SK-N-SH treated with all-trans-retinoic acid at 6 μM for 48 hours (cell line): ENCODE measurements at regions not wholly inside any gene's neighbourhood (a gene's known extent, or its start where the extent isn't known, plus 50 kb on each side); places are given as distances from the start of the nearest gene placed in this dataset.

Experiments used
- ATAC-seq: fragments of 200-7000 bp; cut with Tn5 transposase; 3 replicates; pipeline ENCODE4 v1.9.1; 2020; ENCODE audit warnings: mild to moderate bottlenecking, moderate library complexity
- ARNTL ChIP-seq: fragments of 450-650 bp; formaldehyde crosslinking; IDR thresholded peaks from 2 replicates; pipeline ENCODE4 v1.5.0; 2020; ENCODE audit warnings: low read depth, mild to moderate bottlenecking, moderate library complexity, borderline replicate concordance
- BACH2 ChIP-seq: fragments of 250-450 bp; sonication (Bioruptor Pico); IDR thresholded peaks from 2 replicates; pipeline ENCODE4 v1.9.0; 2021; ENCODE audit warnings: mild to moderate bottlenecking, borderline replicate concordance
- CSDC2 ChIP-seq: fragments of 250-450 bp; sonication (Bioruptor Pico); IDR thresholded peaks from 2 replicates; pipeline ENCODE4 v1.5.0; 2020; ENCODE audit warnings: mild to moderate bottlenecking, moderate library complexity
- ESRRG ChIP-seq: fragments of 250-450 bp; sonication (Bioruptor Pico); IDR thresholded peaks from 2 replicates; pipeline ENCODE4 v1.6.1; 2021; ENCODE audit warnings: mild to moderate bottlenecking
- GLIS3 ChIP-seq: fragments of 250-450 bp; sonication (Bioruptor Pico); IDR thresholded peaks from 2 replicates; pipeline ENCODE4 v1.5.0; 2020; ENCODE audit warnings: mild to moderate bottlenecking, moderate library complexity
- ISL1 ChIP-seq: fragments of 250-450 bp; sonication (Bioruptor Pico); IDR thresholded peaks from 2 replicates; pipeline ENCODE4 v2.1.2; 2022; ENCODE audit warnings: mild to moderate bottlenecking, moderate library complexity
- PPARA ChIP-seq: fragments of 250-450 bp; sonication (Bioruptor Pico); IDR thresholded peaks from 2 replicates; pipeline ENCODE4 v1.5.0; 2020; ENCODE audit warnings: mild to moderate bottlenecking, borderline replicate concordance
- RARB ChIP-seq: fragments of 250-450 bp; sonication (Bioruptor Pico); IDR thresholded peaks from 2 replicates; pipeline ENCODE4 v1.8.0; 2021; ENCODE audit warnings: mild to moderate bottlenecking, moderate library complexity
- SNAI2 ChIP-seq: fragments of 250-450 bp; sonication (Bioruptor Pico); IDR thresholded peaks from 2 replicates; pipeline ENCODE4 v1.5.0; 2020; ENCODE audit warnings: mild to moderate bottlenecking, moderate library complexity
- TCF4 ChIP-seq: fragments of 250-450 bp; sonication (Bioruptor Pico); IDR thresholded peaks from 2 replicates; pipeline ENCODE4 v1.8.0; 2021; ENCODE audit warnings: mild to moderate bottlenecking, moderate library complexity, borderline replicate concordance
- ZC3H10 ChIP-seq: fragments of 250-450 bp; sonication (Bioruptor Pico); IDR thresholded peaks from 2 replicates; pipeline ENCODE4 v1.5.1; 2021; ENCODE audit warnings: mild to moderate bottlenecking, moderate library complexity
- ZFP3 ChIP-seq: fragments of 250-450 bp; sonication (Bioruptor Pico); IDR thresholded peaks from 2 replicates; pipeline ENCODE4 v1.5.0; 2020; ENCODE audit warnings: mild to moderate bottlenecking, moderate library complexity
- ZFP30 ChIP-seq: fragments of 450-650 bp; formaldehyde crosslinking; IDR thresholded peaks from 2 replicates; pipeline ENCODE4 v1.5.0; 2022; ENCODE audit warnings: mild to moderate bottlenecking, moderate library complexity
- ZNF565 ChIP-seq: fragments of 450-650 bp; formaldehyde crosslinking; conservative IDR thresholded peaks from 2 replicates; pipeline ENCODE4 v1.5.0; 2020; ENCODE audit warnings: low read depth, mild to moderate bottlenecking, moderate library complexity
- ZNF70 ChIP-seq: fragments of 450-650 bp; formaldehyde crosslinking; IDR thresholded peaks from 2 replicates; pipeline ENCODE4 v1.5.0; 2020; ENCODE audit warnings: mild to moderate bottlenecking, moderate library complexity
- ZNF8 ChIP-seq: fragments of 450-650 bp; formaldehyde crosslinking; IDR thresholded peaks from 2 replicates; pipeline ENCODE4 v1.5.0; 2020; ENCODE audit warnings: mild to moderate bottlenecking, moderate library complexity
- TF ChIP-seq, protein P1 (sequence below): fragments of 250-450 bp; sonication (Bioruptor Pico); IDR thresholded peaks from 2 replicates; pipeline ENCODE4 v1.8.0; 2021; ENCODE audit warnings: low read depth, mild to moderate bottlenecking, moderate library complexity, borderline replicate concordance
- TF ChIP-seq, protein P2 (sequence below): fragments of 250-450 bp; sonication (Bioruptor Pico); IDR thresholded peaks from 2 replicates; pipeline ENCODE4 v1.5.1; 2021; ENCODE audit warnings: mild to moderate bottlenecking, moderate library complexity
- TF ChIP-seq, protein P3 (sequence below): fragments of 250-450 bp; sonication (Bioruptor Pico); IDR thresholded peaks from 2 replicates; pipeline ENCODE4 v1.5.0; 2020; ENCODE audit warnings: mild to moderate bottlenecking, moderate library complexity
- TF ChIP-seq, protein P4 (sequence below): fragments of 250-450 bp; sonication (Bioruptor Pico); IDR thresholded peaks from 2 replicates; pipeline ENCODE4 v1.5.1; 2020; ENCODE audit warnings: low read depth, mild to moderate bottlenecking, moderate library complexity

DNA sequence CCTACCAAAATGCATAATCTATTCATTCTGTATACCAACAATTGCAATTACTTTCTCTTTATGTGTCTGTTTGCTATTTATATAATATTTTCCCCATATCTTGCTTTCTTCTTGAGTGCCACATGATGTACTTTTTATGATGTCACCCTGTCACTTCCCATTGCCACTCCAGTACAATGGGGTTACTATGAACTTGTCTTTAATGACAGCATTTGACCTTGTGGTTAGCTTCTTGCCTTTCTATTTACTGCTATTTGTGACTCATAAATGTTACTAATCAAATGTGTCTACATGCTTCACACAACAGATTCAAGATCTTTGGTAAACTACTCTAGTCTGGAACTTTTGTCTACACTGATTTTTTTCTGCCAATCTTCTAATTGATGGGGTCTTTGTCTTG lies 486.3 kb downstream of the NR4A2 start:
- no peak for ATAC-seq
- TF ChIP-seq ZC3H10 (CRISPR knock-in tag): no peak
- TF ChIP-seq ESRRG (CRISPR knock-in tag): no peak
- no peak for TF ChIP-seq TCF4 (CRISPR knock-in tag)
- TF ChIP-seq ZFP30 (CRISPR knock-in tag): no peak
- no peak for TF ChIP-seq ZFP3
- no peak for TF ChIP-seq BACH2 (CRISPR knock-in tag)
- TF ChIP-seq, protein P1, sequence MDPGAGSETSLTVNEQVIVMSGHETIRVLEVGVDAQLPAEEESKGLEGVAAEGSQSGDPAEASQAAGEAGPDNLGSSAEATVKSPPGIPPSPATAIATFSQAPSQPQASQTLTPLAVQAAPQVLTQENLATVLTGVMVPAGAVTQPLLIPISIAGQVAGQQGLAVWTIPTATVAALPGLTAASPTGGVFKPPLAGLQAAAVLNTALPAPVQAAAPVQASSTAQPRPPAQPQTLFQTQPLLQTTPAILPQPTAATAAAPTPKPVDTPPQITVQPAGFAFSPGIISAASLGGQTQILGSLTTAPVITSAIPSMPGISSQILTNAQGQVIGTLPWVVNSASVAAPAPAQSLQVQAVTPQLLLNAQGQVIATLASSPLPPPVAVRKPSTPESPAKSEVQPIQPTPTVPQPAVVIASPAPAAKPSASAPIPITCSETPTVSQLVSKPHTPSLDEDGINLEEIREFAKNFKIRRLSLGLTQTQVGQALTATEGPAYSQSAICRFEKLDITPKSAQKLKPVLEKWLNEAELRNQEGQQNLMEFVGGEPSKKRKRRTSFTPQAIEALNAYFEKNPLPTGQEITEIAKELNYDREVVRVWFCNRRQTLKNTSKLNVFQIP (CRISPR knock-in tag): no peak
- TF ChIP-seq PPARA: no peak
- TF ChIP-seq, protein P2, sequence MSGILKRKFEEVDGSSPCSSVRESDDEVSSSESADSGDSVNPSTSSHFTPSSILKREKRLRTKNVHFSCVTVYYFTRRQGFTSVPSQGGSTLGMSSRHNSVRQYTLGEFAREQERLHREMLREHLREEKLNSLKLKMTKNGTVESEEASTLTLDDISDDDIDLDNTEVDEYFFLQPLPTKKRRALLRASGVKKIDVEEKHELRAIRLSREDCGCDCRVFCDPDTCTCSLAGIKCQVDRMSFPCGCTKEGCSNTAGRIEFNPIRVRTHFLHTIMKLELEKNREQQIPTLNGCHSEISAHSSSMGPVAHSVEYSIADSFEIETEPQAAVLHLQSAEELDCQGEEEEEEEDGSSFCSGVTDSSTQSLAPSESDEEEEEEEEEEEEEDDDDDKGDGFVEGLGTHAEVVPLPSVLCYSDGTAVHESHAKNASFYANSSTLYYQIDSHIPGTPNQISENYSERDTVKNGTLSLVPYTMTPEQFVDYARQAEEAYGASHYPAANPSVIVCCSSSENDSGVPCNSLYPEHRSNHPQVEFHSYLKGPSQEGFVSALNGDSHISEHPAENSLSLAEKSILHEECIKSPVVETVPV (CRISPR knock-in tag): no peak
- TF ChIP-seq ZNF8 (CRISPR knock-in tag): no peak
- no peak for TF ChIP-seq RARB (CRISPR knock-in tag)
- no peak for TF ChIP-seq ARNTL (CRISPR knock-in tag)
- TF ChIP-seq GLIS3 (CRISPR knock-in tag): no peak
- TF ChIP-seq, protein P3, sequence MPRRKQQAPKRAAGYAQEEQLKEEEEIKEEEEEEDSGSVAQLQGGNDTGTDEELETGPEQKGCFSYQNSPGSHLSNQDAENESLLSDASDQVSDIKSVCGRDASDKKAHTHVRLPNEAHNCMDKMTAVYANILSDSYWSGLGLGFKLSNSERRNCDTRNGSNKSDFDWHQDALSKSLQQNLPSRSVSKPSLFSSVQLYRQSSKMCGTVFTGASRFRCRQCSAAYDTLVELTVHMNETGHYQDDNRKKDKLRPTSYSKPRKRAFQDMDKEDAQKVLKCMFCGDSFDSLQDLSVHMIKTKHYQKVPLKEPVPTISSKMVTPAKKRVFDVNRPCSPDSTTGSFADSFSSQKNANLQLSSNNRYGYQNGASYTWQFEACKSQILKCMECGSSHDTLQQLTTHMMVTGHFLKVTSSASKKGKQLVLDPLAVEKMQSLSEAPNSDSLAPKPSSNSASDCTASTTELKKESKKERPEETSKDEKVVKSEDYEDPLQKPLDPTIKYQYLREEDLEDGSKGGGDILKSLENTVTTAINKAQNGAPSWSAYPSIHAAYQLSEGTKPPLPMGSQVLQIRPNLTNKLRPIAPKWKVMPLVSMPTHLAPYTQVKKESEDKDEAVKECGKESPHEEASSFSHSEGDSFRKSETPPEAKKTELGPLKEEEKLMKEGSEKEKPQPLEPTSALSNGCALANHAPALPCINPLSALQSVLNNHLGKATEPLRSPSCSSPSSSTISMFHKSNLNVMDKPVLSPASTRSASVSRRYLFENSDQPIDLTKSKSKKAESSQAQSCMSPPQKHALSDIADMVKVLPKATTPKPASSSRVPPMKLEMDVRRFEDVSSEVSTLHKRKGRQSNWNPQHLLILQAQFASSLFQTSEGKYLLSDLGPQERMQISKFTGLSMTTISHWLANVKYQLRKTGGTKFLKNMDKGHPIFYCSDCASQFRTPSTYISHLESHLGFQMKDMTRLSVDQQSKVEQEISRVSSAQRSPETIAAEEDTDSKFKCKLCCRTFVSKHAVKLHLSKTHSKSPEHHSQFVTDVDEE (CRISPR knock-in tag): no peak
- TF ChIP-seq SNAI2 (CRISPR knock-in tag): no peak
- TF ChIP-seq ZNF565 (CRISPR knock-in tag): no peak
- TF ChIP-seq ISL1 (CRISPR knock-in tag): no peak

- no peak for ATAC-seq
- TF ChIP-seq, protein P3 (CRISPR knock-in tag): no peak
- TF ChIP-seq ZNF8 (CRISPR knock-in tag) (no peak), BACH2 (CRISPR knock-in tag) (no peak), ESRRG (CRISPR knock-in tag) (no peak), SNAI2 (CRISPR knock-in tag) (no peak), ARNTL (CRISPR knock-in tag) (no peak), GLIS3 (CRISPR knock-in tag) (no peak), ZNF70 (CRISPR knock-in tag) (no peak), ZC3H10 (CRISPR knock-in tag) (no peak), CSDC2 (CRISPR knock-in tag) (no peak), ISL1 (CRISPR knock-in tag) (no peak)
- TF ChIP-seq, protein P4, sequence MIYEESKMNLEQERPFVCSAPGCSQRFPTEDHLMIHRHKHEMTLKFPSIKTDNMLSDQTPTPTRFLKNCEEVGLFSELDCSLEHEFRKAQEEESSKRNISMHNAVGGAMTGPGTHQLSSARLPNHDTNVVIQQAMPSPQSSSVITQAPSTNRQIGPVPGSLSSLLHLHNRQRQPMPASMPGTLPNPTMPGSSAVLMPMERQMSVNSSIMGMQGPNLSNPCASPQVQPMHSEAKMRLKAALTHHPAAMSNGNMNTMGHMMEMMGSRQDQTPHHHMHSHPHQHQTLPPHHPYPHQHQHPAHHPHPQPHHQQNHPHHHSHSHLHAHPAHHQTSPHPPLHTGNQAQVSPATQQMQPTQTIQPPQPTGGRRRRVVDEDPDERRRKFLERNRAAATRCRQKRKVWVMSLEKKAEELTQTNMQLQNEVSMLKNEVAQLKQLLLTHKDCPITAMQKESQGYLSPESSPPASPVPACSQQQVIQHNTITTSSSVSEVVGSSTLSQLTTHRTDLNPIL (CRISPR knock-in tag): no peak
These were observed 488.1 kb downstream of the NR4A2 start for GRCh38 chr2:155844461-155844860.

DNA sequence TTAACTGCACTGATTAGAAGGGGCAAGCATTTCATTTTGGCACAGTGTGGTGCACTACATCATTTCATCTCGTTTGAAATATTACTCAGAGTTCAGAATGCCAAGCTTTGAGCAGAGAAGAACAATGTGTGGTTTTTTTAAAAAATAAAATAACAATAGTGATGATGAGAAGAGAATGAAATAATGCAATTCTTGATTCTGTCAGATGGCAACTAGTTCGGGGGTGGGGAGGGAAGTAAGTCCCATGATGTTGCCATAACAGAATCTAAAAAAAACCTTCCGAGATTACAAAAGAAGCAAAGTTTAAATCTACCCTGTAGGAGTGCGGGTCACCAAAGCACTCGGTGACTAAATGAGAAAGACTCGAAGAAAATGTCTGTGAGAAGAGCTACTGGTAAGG lies 490.4 kb downstream of the NR4A2 start:
- TF ChIP-seq ZNF565 (CRISPR knock-in tag): no peak
- TF ChIP-seq CSDC2 (CRISPR knock-in tag): no peak
- no peak for TF ChIP-seq ZFP30 (CRISPR knock-in tag)
- TF ChIP-seq, protein P4 (CRISPR knock-in tag): no peak
- TF ChIP-seq ARNTL (CRISPR knock-in tag): no peak
- no peak for TF ChIP-seq ZC3H10 (CRISPR knock-in tag)
- TF ChIP-seq PPARA: no peak
- TF ChIP-seq ZNF70 (CRISPR knock-in tag): no peak
- no peak for TF ChIP-seq ZNF8 (CRISPR knock-in tag)
- ATAC-seq: no peak
